BLaER1 (cell line): ENCODE measurements at regions not wholly inside any gene's neighbourhood (a gene's known extent, or its start where the extent isn't known, plus 50 kb on each side); places are given as distances from the start of the nearest gene placed in this dataset.

Experiments used
- H3K27ac ChIP-seq: shearing (Covaris generic); formaldehyde crosslinking; 2 replicates; pipeline ENCODE4 v1.8.1; 2022
- H3K27me3 ChIP-seq: shearing (Covaris generic); formaldehyde crosslinking; 2 replicates; pipeline ENCODE4 v1.8.1; 2022
- H3K36me3 ChIP-seq: shearing (Covaris generic); formaldehyde crosslinking; 2 replicates; pipeline ENCODE4 v1.8.1; 2022
- H3K4me1 ChIP-seq: shearing (Covaris generic); formaldehyde crosslinking; 2 replicates; pipeline ENCODE4 v1.8.1; 2022
- H3K4me2 ChIP-seq: shearing (Covaris generic); formaldehyde crosslinking; 2 replicates; pipeline ENCODE4 v1.8.1; 2022
- H3K4me3 ChIP-seq: shearing (Covaris generic); formaldehyde crosslinking; 2 replicates; pipeline ENCODE4 v1.8.1; 2022
- H3K9ac ChIP-seq: shearing (Covaris generic); formaldehyde crosslinking; 2 replicates; pipeline ENCODE4 v1.8.1; 2022
- H3K9me3 ChIP-seq: shearing (Covaris generic); formaldehyde crosslinking; 2 replicates; pipeline ENCODE4 v1.8.1; 2022
- H4K20me1 ChIP-seq: shearing (Covaris generic); formaldehyde crosslinking; 2 replicates; pipeline ENCODE4 v1.8.1; 2022
- Cebpa-rat ChIP-seq: shearing (Covaris generic); IDR thresholded peaks from 2 replicates; pipeline ENCODE4 v1.8.1; 2022

DNA sequence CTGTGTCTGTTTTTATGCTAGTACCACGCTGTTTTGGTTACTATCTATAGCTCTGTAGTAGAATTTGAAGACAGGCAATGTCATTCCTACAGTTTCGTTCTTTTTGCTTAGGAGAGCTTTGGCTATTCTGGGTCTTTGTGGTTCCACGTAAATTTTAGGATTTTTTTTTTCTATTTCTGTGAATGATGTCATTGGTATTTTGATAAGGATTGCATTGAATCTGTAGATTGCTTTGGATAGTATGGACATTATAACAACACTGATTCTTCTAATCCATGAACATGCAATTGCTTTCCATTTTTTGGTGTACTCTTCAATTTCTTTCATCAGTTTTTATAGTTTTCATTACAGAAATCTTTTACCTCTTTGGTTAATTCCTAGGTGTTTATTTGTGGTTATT is 345.2 kb downstream of the TMEM121 start:
- H3K27me3 ChIP-seq = no peaks in the 10 kb centered on the region
- H3K27ac ChIP-seq = no peak overlapping the region
- no peaks in the 10 kb centered on the region for H4K20me1 ChIP-seq
- no peak overlapping the region for H3K9ac ChIP-seq
- H3K4me3 ChIP-seq = no peak overlapping the region
- no peaks in the 10 kb centered on the region for H3K36me3 ChIP-seq
- TF ChIP-seq Cebpa-rat = no peak
- no peaks in the 10 kb centered on the region for H3K4me1 ChIP-seq
- H3K9me3 ChIP-seq = no peaks in the 10 kb centered on the region
- H3K4me2 ChIP-seq = no peak overlapping the region

DNA sequence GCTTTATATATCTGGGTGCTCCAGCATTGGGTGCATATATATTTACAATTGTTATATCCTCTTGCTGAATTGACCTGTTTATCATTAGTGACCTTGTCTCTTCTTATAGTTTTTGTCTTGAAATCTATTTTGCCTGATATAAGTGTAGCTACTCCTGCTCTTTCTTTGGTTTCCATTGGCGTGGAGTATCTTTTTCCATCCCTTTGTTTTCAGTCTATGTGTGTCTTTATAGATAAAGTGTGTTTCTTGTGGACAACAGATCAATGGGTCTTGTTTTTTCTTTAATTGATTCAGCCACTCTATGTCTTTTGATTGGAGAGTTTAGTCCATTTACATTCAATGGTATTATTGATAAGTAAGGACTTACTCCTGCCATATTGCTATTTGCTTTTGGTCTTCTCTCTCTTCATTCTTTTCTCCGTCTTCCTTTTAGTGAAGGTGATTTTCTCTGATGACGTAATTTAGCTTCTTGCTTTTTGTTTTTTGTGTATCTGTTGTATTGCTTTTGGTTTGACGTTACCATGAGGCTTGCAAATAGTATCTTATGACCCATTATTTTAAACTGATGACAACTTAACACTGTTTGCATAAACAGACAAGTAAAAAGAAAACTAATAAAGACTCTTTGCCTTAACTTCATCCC is 347.6 kb downstream of the TMEM121 start:
- no peak overlapping the region for H3K27ac ChIP-seq

DNA sequence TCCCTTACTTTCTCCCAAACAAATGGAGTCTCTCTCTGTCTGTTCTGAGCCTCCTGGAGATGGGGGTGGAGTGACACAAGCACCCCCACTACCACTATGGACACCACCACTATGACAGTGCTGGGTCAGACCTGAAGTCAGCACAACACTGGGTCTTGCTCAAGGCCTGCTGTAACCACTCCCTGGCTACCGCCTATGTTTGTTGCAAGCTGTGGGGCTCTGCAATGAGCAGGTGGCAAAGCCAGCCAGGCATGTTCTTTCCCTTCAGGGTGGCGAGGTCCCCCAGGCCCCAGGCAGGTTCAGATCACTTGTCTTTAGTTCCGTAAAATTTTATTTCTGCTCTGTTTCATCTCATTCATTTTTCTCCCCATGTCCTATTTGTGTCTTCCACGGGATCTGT is 349.8 kb downstream of the TMEM121 start:
- H4K20me1 ChIP-seq = no peaks in the 10 kb centered on the region
- no peaks in the 10 kb centered on the region for H3K27me3 ChIP-seq
- no peak overlapping the region for H3K9ac ChIP-seq
- no peaks in the 10 kb centered on the region for H3K36me3 ChIP-seq
- TF ChIP-seq Cebpa-rat = no peak
- no peaks in the 10 kb centered on the region for H3K4me1 ChIP-seq
- H3K9me3 ChIP-seq = no peaks in the 10 kb centered on the region
- H3K4me3 ChIP-seq = no peak overlapping the region
- H3K27ac ChIP-seq = no peak overlapping the region
- H3K4me2 ChIP-seq = no peak overlapping the region

More for the DNA sequence above, 347.6 kb downstream of the TMEM121 start:
- no peaks in the 10 kb centered on the region for H3K4me1 ChIP-seq
- no peak overlapping the region for H3K4me2 ChIP-seq
- no peaks in the 10 kb centered on the region for H3K27me3 ChIP-seq
- H3K36me3 ChIP-seq = no peaks in the 10 kb centered on the region
- H3K9me3 ChIP-seq = no peaks in the 10 kb centered on the region
- no peak overlapping the region for H3K9ac ChIP-seq
- no peak overlapping the region for H3K4me3 ChIP-seq
- no peaks in the 10 kb centered on the region for H4K20me1 ChIP-seq
- no peak for TF ChIP-seq Cebpa-rat

DNA sequence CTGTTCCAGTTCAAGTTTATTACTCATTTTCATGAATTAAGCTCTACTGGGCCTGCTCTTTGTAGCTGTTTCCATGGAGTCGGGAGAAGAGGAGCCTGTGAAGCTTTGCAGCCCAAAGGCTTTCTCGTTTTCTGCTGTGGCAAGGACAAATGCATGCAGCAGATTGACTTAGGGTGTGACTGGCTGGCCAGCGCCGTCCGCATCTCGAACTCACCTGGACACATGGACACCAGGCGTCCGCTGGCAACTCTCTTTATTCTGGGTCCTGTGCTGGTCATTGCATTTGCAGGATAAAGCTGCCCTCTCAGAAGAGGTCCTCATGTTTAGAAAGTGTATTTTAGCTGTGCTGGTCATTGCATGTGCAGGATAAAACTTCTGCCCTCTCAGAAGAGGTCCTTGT is 350.4 kb downstream of the TMEM121 start:
- no peaks in the 10 kb centered on the region for H3K9me3 ChIP-seq
- no peak overlapping the region for H3K4me2 ChIP-seq
- TF ChIP-seq Cebpa-rat = no peak
- H3K27ac ChIP-seq = no peak overlapping the region
- no peak overlapping the region for H3K4me3 ChIP-seq
- H3K9ac ChIP-seq = no peak overlapping the region
- no peaks in the 10 kb centered on the region for H3K4me1 ChIP-seq
- no peaks in the 10 kb centered on the region for H4K20me1 ChIP-seq
- no peaks in the 10 kb centered on the region for H3K36me3 ChIP-seq
- no peaks in the 10 kb centered on the region for H3K27me3 ChIP-seq

DNA sequence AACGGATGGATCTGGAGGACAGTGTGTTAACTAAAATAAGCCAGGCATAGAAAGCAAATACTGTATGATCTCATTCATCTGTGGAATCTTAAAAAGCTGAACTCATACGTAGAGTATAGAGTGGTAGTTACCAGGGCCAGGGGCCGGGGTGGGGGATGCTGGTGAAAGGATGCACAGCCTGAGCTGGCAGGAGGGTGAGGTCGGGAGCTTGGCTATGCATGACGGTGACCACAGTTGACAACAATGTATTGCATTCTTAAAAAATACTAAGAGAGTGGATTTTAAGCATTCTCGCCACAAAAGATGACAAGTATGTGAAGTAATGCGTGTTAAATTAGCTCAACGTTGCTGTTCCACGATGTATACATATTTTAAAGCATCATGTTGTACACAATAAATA is 351.3 kb downstream of the TMEM121 start:
- no peak overlapping the region for H3K9ac ChIP-seq
- H3K4me2 ChIP-seq = no peak overlapping the region
- no peak overlapping the region for H3K4me3 ChIP-seq
- H3K36me3 ChIP-seq = no peaks in the 10 kb centered on the region
- TF ChIP-seq Cebpa-rat = no peak
- H3K27me3 ChIP-seq = no peaks in the 10 kb centered on the region
- no peaks in the 10 kb centered on the region for H4K20me1 ChIP-seq
- H3K4me1 ChIP-seq = no peaks in the 10 kb centered on the region
- no peaks in the 10 kb centered on the region for H3K9me3 ChIP-seq
- H3K27ac ChIP-seq = no peak overlapping the region

DNA sequence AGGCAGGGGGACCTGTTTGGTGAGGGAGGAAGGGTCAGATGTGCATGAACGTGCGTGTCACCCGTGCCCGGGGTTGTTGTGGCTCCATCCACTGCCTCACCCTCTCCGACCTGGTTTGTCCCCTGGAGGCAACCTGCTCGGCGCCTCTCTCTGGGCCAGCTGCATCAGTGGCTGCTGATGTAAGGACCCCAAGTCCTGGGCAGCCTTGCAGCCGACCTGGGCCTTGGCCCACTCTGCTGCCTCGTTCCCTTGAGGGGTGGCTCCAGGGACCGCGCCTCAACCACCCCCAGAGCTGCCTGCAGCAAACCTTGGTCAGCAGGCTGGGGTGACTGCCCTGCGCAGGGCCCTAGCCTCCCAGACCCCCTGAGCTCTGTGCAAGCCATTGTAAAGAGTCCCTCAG is 351.7 kb downstream of the TMEM121 start:
- Histone ChIP-seq H3K9me3 (no peaks in the 10 kb centered on the region), H3K4me1 (no peaks in the 10 kb centered on the region), H3K4me3 (no peak overlapping the region), H3K27ac (no peak overlapping the region), H3K9ac (no peak overlapping the region), H4K20me1 (no peaks in the 10 kb centered on the region), H3K27me3 (no peaks in the 10 kb centered on the region), H3K36me3 (no peaks in the 10 kb centered on the region), H3K4me2 (no peak overlapping the region)
- no peak for TF ChIP-seq Cebpa-rat

DNA sequence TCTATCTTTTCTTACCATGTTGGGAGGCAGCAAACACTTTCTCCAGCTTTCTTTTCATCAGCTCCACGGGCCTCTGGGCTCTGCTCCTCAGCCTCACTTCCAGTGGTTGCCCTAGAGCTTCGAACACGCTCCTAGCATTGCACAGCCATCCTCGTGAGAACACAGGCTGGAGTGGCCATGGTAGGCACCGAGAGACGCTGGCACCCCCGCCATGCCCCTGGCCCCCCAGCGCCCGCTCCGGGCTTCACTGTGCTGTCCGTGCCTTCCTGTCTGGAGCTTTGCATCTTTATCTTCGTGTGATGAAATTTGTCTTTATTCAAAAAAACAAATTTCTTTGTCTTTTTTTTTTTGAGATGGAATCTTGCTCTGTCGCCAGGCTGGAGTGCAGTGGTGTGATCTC is 352.2 kb downstream of the TMEM121 start:
- Histone ChIP-seq H3K27ac (no peak overlapping the region), H3K27me3 (no peaks in the 10 kb centered on the region), H4K20me1 (no peaks in the 10 kb centered on the region), H3K9ac (no peak overlapping the region), H3K4me1 (no peaks in the 10 kb centered on the region), H3K9me3 (no peaks in the 10 kb centered on the region), H3K36me3 (no peaks in the 10 kb centered on the region), H3K4me2 (no peak overlapping the region), H3K4me3 (no peak overlapping the region)
- no peak for TF ChIP-seq Cebpa-rat

DNA sequence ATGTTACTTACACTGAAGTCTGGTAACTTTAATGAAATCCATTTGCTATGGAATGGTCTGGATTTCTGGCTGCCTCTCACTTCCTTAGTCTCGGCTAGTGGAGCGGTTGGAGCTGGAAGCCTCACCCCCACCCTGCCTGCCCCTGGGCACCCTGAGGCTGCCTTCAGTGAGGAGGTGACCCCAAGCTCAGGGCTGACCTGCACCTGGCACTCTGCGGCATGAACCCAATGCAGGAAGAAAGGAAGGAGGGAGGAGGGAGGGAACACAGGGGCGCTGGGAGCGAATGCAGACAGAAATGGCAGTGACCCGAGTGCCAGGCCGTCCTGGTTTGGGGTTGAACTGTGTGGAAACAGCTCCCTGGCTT is 353.1 kb downstream of the TMEM121 start:
- no peaks in the 10 kb centered on the region for H3K4me1 ChIP-seq
- H3K4me2 ChIP-seq = no peak overlapping the region
- no peak overlapping the region for H3K4me3 ChIP-seq
- no peak overlapping the region for H3K27ac ChIP-seq
- no peaks in the 10 kb centered on the region for H4K20me1 ChIP-seq
- H3K27me3 ChIP-seq = no peaks in the 10 kb centered on the region
- H3K9me3 ChIP-seq = no peaks in the 10 kb centered on the region
- H3K36me3 ChIP-seq = no peaks in the 10 kb centered on the region
- TF ChIP-seq Cebpa-rat = no peak
- no peak overlapping the region for H3K9ac ChIP-seq

DNA sequence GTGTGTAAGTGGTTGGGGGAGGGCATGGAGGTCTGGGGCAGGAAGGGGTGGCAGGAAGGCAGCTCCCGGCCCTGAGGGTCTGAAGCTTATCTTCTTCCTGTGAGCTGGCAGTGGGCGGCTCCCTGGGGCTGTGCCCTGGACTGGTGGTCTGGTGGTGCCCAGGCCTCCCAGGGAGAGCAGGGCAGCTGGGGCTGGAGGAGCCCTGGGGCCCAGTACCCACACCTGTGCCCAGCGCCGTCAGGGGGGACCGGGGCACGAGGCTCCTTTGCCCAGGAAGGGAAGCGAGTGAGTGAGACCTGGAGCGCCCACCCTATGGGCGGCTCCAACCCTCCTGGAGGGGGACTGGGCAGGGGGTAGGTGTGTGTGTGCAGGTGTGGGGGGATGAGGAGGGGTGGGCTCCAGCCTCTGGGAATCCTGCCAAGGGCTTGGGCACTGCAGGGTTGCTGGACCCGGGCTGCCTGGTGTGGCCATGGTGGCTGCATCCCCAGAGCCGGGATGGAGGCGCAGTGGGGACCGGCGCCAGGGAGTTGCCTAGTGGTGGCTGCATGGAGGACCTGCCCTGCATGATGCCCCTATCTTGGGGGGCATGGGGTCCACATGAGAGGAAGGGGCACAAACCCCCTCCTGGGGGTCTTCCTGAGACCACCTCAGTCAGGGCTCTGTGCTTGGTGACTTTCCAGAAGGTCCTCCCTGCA is 353.6 kb downstream of the TMEM121 start:
- Histone ChIP-seq H3K27me3 (no peaks in the 10 kb centered on the region), H3K4me1 (no peaks in the 10 kb centered on the region), H3K9me3 (no peaks in the 10 kb centered on the region), H3K27ac (no peak overlapping the region), H3K4me3 (no peak overlapping the region), H4K20me1 (no peaks in the 10 kb centered on the region), H3K4me2 (no peak overlapping the region), H3K9ac (no peak overlapping the region), H3K36me3 (no peaks in the 10 kb centered on the region)
- TF ChIP-seq Cebpa-rat = no peak

DNA sequence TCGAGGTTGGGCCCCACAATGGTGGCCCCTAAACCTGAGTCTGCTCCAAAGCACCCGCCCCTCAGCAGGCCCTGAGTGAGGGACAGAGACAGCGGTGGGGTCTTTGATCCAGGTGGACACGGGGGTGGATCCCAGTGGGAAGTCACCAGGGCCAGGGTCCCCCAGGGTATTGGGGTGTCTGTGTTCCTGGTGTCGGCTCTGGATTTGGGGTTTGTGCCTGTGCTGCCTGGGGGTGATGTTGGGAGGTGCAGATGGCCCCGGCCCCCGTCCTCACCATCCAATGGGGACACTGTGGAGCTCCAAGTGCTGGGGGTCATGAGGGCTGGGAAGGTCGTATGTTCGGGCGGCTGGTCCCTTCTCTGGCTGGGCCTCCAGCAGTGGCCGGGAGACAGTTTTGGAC is 354.2 kb downstream of the TMEM121 start:
- Histone ChIP-seq H4K20me1 (no peaks in the 10 kb centered on the region), H3K4me1 (no peaks in the 10 kb centered on the region), H3K36me3 (no peaks in the 10 kb centered on the region), H3K27me3 (no peaks in the 10 kb centered on the region), H3K9me3 (no peaks in the 10 kb centered on the region), H3K9ac (no peak overlapping the region), H3K27ac (no peak overlapping the region), H3K4me2 (no peak overlapping the region), H3K4me3 (no peak overlapping the region)
- TF ChIP-seq Cebpa-rat = no peak
